HL-60 (cell line): ENCODE measurements at regions not wholly inside any gene's neighbourhood (a gene's known extent, or its start where the extent isn't known, plus 50 kb on each side); places are given as distances from the start of the nearest gene placed in this dataset.

Experiments
- REST ChIP-seq: IDR thresholded peaks from 2 replicates; pipeline ENCODE4 v1.6.1; 2012; ENCODE audit warnings: low read depth; ENCODE audit not compliant: insufficient replicate concordance
- SPI1 ChIP-seq: IDR thresholded peaks from 2 replicates; pipeline ENCODE4 v1.6.1; 2012; ENCODE audit warnings: low read depth, mild to moderate bottlenecking, borderline replicate concordance
- TF ChIP-seq, protein P1 (sequence below): IDR thresholded peaks from one replicate; pipeline ENCODE4 v1.5.1; 2011; ENCODE audit warnings: low read length, control low read depth, inconsistent platforms; ENCODE audit not compliant: insufficient read depth

- TF ChIP-seq SPI1 (no peak), REST (no peak)
- TF ChIP-seq, protein P1, sequence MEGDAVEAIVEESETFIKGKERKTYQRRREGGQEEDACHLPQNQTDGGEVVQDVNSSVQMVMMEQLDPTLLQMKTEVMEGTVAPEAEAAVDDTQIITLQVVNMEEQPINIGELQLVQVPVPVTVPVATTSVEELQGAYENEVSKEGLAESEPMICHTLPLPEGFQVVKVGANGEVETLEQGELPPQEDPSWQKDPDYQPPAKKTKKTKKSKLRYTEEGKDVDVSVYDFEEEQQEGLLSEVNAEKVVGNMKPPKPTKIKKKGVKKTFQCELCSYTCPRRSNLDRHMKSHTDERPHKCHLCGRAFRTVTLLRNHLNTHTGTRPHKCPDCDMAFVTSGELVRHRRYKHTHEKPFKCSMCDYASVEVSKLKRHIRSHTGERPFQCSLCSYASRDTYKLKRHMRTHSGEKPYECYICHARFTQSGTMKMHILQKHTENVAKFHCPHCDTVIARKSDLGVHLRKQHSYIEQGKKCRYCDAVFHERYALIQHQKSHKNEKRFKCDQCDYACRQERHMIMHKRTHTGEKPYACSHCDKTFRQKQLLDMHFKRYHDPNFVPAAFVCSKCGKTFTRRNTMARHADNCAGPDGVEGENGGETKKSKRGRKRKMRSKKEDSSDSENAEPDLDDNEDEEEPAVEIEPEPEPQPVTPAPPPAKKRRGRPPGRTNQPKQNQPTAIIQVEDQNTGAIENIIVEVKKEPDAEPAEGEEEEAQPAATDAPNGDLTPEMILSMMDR, result no peak
Observed at GRCh38 chr16:49193596-49193995, 88.0 kb downstream of the CBLN1 start.
